WTC11 (cell line): ENCODE measurements at regions not wholly inside any gene's neighbourhood (a gene's known extent, or its start where the extent isn't known, plus 50 kb on each side); places are given as distances from the start of the nearest gene placed in this dataset.

Experiments
- ATAC-seq: fragments of 200-7000 bp; cut with Tn5 transposase; 2 replicates; pipeline ENCODE4 v1.10.0; 2021; ENCODE audit warnings: mild to moderate bottlenecking, moderate library complexity
- CTCF ChIA-PET: fragments of 300-600 bp; sonication (Branson Sonifier 250); formaldehyde crosslinking; loops from one replicate; lab custom pipeline; 2021; ENCODE audit warnings: antibody characterized with exemption; lab: Charles Lee
- POLR2A ChIA-PET: fragments of 350-600 bp; sonication (Branson Sonifier 250); formaldehyde crosslinking; loops from one replicate; lab custom pipeline; 2021; ENCODE audit warnings: antibody characterized with exemption; lab: Charles Lee
- DNase-seq: peaks from one replicate; pipeline ENCODE4 v3.0.0; 2021; ENCODE audit warnings: low spot score
- H3K27ac Mint-ChIP-seq: 2 replicates; pipeline ENCODE4 v1.8.0; 2021; ENCODE audit warnings: mixed read lengths
- H3K27me3 Mint-ChIP-seq: 2 replicates; pipeline ENCODE4 v1.8.0; 2021; ENCODE audit warnings: low read depth, mild to moderate bottlenecking, moderate library complexity, mixed read lengths
- H3K36me3 Mint-ChIP-seq: 2 replicates; pipeline ENCODE4 v1.8.0; 2021; ENCODE audit warnings: mixed read lengths
- H3K4me1 Mint-ChIP-seq: 2 replicates; pipeline ENCODE4 v1.8.0; 2022; ENCODE audit warnings: mixed read lengths
- H3K4me3 Mint-ChIP-seq: 2 replicates; pipeline ENCODE4 v1.8.0; 2021; ENCODE audit warnings: mild to moderate bottlenecking, moderate library complexity, mixed read lengths
- H3K9me3 Mint-ChIP-seq: 2 replicates; pipeline ENCODE4 v1.8.0; 2021; ENCODE audit warnings: mixed read lengths
- CBFB ChIP-seq: sonication (generic); formaldehyde crosslinking; IDR thresholded peaks from 2 replicates; pipeline ENCODE4 v1.8.1; 2022; ENCODE audit warnings: mild to moderate bottlenecking, low read depth, missing genetic modification reagents
- CREM ChIP-seq: sonication (generic); formaldehyde crosslinking; IDR thresholded peaks from 2 replicates; pipeline ENCODE4 v1.8.1; 2022; ENCODE audit warnings: mild to moderate bottlenecking, missing genetic modification reagents, moderate library complexity
- E2F5 ChIP-seq: sonication (generic); formaldehyde crosslinking; IDR thresholded peaks from 2 replicates; pipeline ENCODE4 v1.8.1; 2022; ENCODE audit warnings: mild to moderate bottlenecking, moderate library complexity, missing genetic modification reagents
- FOXP4 ChIP-seq: sonication (generic); formaldehyde crosslinking; IDR thresholded peaks from 2 replicates; pipeline ENCODE4 v1.8.0; 2022; ENCODE audit warnings: mild to moderate bottlenecking, missing genetic modification reagents
- JUN ChIP-seq: sonication (generic); formaldehyde crosslinking; IDR thresholded peaks from 2 replicates; pipeline ENCODE4 v1.8.0; 2023; ENCODE audit warnings: mild to moderate bottlenecking, missing genetic modification reagents
- MYBL2 ChIP-seq: sonication (generic); formaldehyde crosslinking; IDR thresholded peaks from 2 replicates; pipeline ENCODE4 v1.8.1; 2023; ENCODE audit warnings: mild to moderate bottlenecking, moderate library complexity, missing genetic modification reagents
- NFE2L1 ChIP-seq: sonication (generic); formaldehyde crosslinking; IDR thresholded peaks from 2 replicates; pipeline ENCODE4 v1.8.1; 2023; ENCODE audit warnings: missing genetic modification reagents
- RELA ChIP-seq: sonication (generic); formaldehyde crosslinking; IDR thresholded peaks from 2 replicates; pipeline ENCODE4 v1.8.1; 2022; ENCODE audit warnings: missing genetic modification reagents, mild to moderate bottlenecking, borderline replicate concordance
- RORB ChIP-seq: fragments of 250-450 bp; sonication (Bioruptor Pico); IDR thresholded peaks from 2 replicates; pipeline ENCODE4 v1.9.0; 2021; ENCODE audit warnings: mild to moderate bottlenecking
- TEAD1 ChIP-seq: sonication (generic); formaldehyde crosslinking; IDR thresholded peaks from 2 replicates; pipeline ENCODE4 v1.8.0; 2022; ENCODE audit warnings: mild to moderate bottlenecking, missing genetic modification reagents
- ZNF138 ChIP-seq: sonication (generic); formaldehyde crosslinking; conservative IDR thresholded peaks from 2 replicates; pipeline ENCODE4 v1.8.1; 2022; ENCODE audit warnings: mild to moderate bottlenecking, moderate library complexity, missing genetic modification reagents
- ZNF416 ChIP-seq: fragments of 250-450 bp; sonication (Bioruptor Pico); IDR thresholded peaks from 2 replicates; pipeline ENCODE4 v1.9.0; 2021; ENCODE audit warnings: mild to moderate bottlenecking, inconsistent platforms
- ZNF423 ChIP-seq: fragments of 250-450 bp; sonication (Bioruptor Pico); IDR thresholded peaks from 2 replicates; pipeline ENCODE4 v2.1.2; 2022; ENCODE audit warnings: mild to moderate bottlenecking, moderate library complexity
- ZNF512 ChIP-seq: sonication (generic); formaldehyde crosslinking; IDR thresholded peaks from 2 replicates; pipeline ENCODE4 v1.8.1; 2022; ENCODE audit warnings: missing genetic modification reagents, borderline replicate concordance
- ZNF671 ChIP-seq: fragments of 250-450 bp; sonication (Bioruptor Pico); IDR thresholded peaks from 2 replicates; pipeline ENCODE4 v1.8.0; 2021; ENCODE audit warnings: mild to moderate bottlenecking
- TF ChIP-seq, protein P1 (sequence below): sonication (generic); formaldehyde crosslinking; IDR thresholded peaks from 2 replicates; pipeline ENCODE4 v1.8.1; 2023; ENCODE audit warnings: mild to moderate bottlenecking, missing genetic modification reagents
- TF ChIP-seq, protein P2 (sequence below): sonication (generic); formaldehyde crosslinking; IDR thresholded peaks from 2 replicates; pipeline ENCODE4 v1.8.0; 2022; ENCODE audit warnings: missing genetic modification reagents
- TF ChIP-seq, protein P3 (sequence below): sonication (generic); formaldehyde crosslinking; IDR thresholded peaks from 2 replicates; pipeline ENCODE4 v1.8.0; 2022; ENCODE audit warnings: mild to moderate bottlenecking, missing genetic modification reagents

GRCh38 chr20:24242763-24243162 lies 226.7 kb upstream of the SYNDIG1 start:
- ChIA-PET POLR2A (no interaction called here), CTCF (no interaction called here)
- Mint-ChIP-seq H3K4me3 (no peak overlapping the region), H3K9me3 (peaks cover 7% of the 10 kb centered on the region), H3K4me1 (peaks cover 10% of the 10 kb centered on the region), H3K36me3 (no peaks in the 10 kb centered on the region), H3K27ac (no peak overlapping the region), H3K27me3 (no peaks in the 10 kb centered on the region; the same call in 1 of the 2 replicates)
- TF ChIP-seq RELA (no peak), JUN (CRISPR knock-in tag) (no peak), FOXP4 (CRISPR knock-in tag) (no peak), NFE2L1 (no peak), ZNF671 (CRISPR knock-in tag) (no peak), ZNF416 (no peak), ZNF138 (CRISPR knock-in tag) (no peak)
- TF ChIP-seq, protein P1, sequence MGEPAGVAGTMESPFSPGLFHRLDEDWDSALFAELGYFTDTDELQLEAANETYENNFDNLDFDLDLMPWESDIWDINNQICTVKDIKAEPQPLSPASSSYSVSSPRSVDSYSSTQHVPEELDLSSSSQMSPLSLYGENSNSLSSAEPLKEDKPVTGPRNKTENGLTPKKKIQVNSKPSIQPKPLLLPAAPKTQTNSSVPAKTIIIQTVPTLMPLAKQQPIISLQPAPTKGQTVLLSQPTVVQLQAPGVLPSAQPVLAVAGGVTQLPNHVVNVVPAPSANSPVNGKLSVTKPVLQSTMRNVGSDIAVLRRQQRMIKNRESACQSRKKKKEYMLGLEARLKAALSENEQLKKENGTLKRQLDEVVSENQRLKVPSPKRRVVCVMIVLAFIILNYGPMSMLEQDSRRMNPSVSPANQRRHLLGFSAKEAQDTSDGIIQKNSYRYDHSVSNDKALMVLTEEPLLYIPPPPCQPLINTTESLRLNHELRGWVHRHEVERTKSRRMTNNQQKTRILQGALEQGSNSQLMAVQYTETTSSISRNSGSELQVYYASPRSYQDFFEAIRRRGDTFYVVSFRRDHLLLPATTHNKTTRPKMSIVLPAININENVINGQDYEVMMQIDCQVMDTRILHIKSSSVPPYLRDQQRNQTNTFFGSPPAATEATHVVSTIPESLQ (CRISPR knock-in tag), result no peak
- TF ChIP-seq, protein P2, sequence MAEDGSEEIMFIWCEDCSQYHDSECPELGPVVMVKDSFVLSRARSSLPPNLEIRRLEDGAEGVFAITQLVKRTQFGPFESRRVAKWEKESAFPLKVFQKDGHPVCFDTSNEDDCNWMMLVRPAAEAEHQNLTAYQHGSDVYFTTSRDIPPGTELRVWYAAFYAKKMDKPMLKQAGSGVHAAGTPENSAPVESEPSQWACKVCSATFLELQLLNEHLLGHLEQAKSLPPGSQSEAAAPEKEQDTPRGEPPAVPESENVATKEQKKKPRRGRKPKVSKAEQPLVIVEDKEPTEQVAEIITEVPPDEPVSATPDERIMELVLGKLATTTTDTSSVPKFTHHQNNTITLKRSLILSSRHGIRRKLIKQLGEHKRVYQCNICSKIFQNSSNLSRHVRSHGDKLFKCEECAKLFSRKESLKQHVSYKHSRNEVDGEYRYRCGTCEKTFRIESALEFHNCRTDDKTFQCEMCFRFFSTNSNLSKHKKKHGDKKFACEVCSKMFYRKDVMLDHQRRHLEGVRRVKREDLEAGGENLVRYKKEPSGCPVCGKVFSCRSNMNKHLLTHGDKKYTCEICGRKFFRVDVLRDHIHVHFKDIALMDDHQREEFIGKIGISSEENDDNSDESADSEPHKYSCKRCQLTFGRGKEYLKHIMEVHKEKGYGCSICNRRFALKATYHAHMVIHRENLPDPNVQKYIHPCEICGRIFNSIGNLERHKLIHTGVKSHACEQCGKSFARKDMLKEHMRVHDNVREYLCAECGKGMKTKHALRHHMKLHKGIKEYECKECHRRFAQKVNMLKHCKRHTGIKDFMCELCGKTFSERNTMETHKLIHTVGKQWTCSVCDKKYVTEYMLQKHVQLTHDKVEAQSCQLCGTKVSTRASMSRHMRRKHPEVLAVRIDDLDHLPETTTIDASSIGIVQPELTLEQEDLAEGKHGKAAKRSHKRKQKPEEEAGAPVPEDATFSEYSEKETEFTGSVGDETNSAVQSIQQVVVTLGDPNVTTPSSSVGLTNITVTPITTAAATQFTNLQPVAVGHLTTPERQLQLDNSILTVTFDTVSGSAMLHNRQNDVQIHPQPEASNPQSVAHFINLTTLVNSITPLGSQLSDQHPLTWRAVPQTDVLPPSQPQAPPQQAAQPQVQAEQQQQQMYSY (CRISPR knock-in tag), result no peak
- TF ChIP-seq, protein P3, sequence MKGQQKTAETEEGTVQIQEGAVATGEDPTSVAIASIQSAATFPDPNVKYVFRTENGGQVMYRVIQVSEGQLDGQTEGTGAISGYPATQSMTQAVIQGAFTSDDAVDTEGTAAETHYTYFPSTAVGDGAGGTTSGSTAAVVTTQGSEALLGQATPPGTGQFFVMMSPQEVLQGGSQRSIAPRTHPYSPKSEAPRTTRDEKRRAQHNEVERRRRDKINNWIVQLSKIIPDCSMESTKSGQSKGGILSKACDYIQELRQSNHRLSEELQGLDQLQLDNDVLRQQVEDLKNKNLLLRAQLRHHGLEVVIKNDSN (CRISPR knock-in tag), result no peak
- ATAC-seq (no peak), DNase-seq (no peak)

GRCh38 chr20:24241466-24241865 lies 228.0 kb upstream of the SYNDIG1 start:
- H3K9me3 Mint-ChIP-seq, result 0 out of 2 replicates have a peak, but pooled peaks cover 3% of the 10 kb centered on the region

More at GRCh38 chr20:24241466-24241865, 228.0 kb upstream of the SYNDIG1 start:
- no peak for ATAC-seq
- POLR2A ChIA-PET, result no interaction called here
- Mint-ChIP-seq H3K4me1 (peaks cover 10% of the 10 kb centered on the region), H3K27me3 (no peaks in the 10 kb centered on the region; the same call in 1 of the 2 replicates), H3K4me3 (no peak overlapping the region), H3K36me3 (no peaks in the 10 kb centered on the region), H3K27ac (no peak overlapping the region)
- TF ChIP-seq E2F5 (CRISPR knock-in tag) (no peak), FOXP4 (CRISPR knock-in tag) (no peak), ZNF423 (CRISPR knock-in tag) (no peak), ZNF671 (CRISPR knock-in tag) (no peak), RORB (no peak), CREM (CRISPR knock-in tag) (no peak), TEAD1 (CRISPR knock-in tag) (no peak), ZNF512 (CRISPR knock-in tag) (no peak), MYBL2 (no peak), CBFB (CRISPR knock-in tag) (no peak)
- CTCF ChIA-PET, result no interaction called here
- DNase-seq, result no peak
